ENCODE measurements at regions not wholly inside any gene's neighbourhood (a gene's known extent, or its start where the extent isn't known, plus 50 kb on each side); places are given as distances from the start of the nearest gene placed in this dataset.

GRCh38 chr6:40146902-40147301 lies 212.6 kb upstream of the MOCS1 start:
- no peak overlapping the region for H2BK20ac ChIP-seq (ENCODE audit: low read depth, low read length)
- CTCF ChIA-PET = no interaction called here
- intact Hi-C loops (cut with micrococcal nuclease) = no loop called here

More at GRCh38 chr6:40146902-40147301, 212.6 kb upstream of the MOCS1 start:
- Histone ChIP-seq H3K27ac (ENCODE audit: insufficient read depth, low read length) (no peak overlapping the region), H3K79me1 (ENCODE audit: low read depth in 1 of 2, low read length in 2 of 2) (no peaks in the 10 kb centered on the region), H4K20me1 (ENCODE audit: insufficient read depth, low read length) (no peaks in the 10 kb centered on the region), H4K5ac (ENCODE audit: low read depth, low read length) (no peak overlapping the region), H2AFZ (replicated peaks; ENCODE audit: low read length, poor library complexity) (no peak overlapping the region), H2AK5ac (ENCODE audit: low read depth, low read length) (no peak overlapping the region), H2AK9ac (replicated peaks; ENCODE audit: low read depth, low read length, poor library complexity) (no peak overlapping the region), H3K9me3 (ENCODE audit: control insufficient read depth, insufficient read depth, low read length) (no peaks in the 10 kb centered on the region), H3K9ac (ENCODE audit: low read depth, low read length) (no peak overlapping the region), H4K8ac (ENCODE audit: low read depth in 2 of 2, low read length in 2 of 2) (no peak overlapping the region), H3K56ac (ENCODE audit: extremely low read depth, insufficient read depth, low read length) (no peak overlapping the region), H3K9me1 (ENCODE audit: insufficient read depth, low read length) (no peaks in the 10 kb centered on the region), H3K4me2 (ENCODE audit: low read depth, low read length) (no peak overlapping the region), H4K91ac (ENCODE audit: insufficient read depth, low read depth, low read length) (no peak overlapping the region), H2BK120ac (ENCODE audit: low read depth, low read length) (no peak overlapping the region), H3K4ac (ENCODE audit: low read depth, low read length) (no peak overlapping the region), H3K18ac (ENCODE audit: low read depth, low read length) (no peak overlapping the region), H3K4me1 (ENCODE audit: control insufficient read depth, insufficient read depth, low read length) (no peaks in the 10 kb centered on the region), H2BK15ac (ENCODE audit: low read depth, low read length) (no peak overlapping the region), H2BK5ac (ENCODE audit: low read depth, low read length, poor library complexity, severe bottlenecking) (no peak overlapping the region), H3K36me3 (ENCODE audit: control insufficient read depth, insufficient read depth, low read length) (no peaks in the 10 kb centered on the region), H3K23ac (ENCODE audit: low read depth, low read length) (no peak overlapping the region), H3K27me3 (ENCODE audit: control insufficient read depth, insufficient read depth, low read length) (no peaks in the 10 kb centered on the region), H3K4me3 (ENCODE audit: insufficient read depth, low read depth, low read length) (no peak overlapping the region), H3K14ac (replicated peaks; ENCODE audit: low read depth, low read length) (no peak overlapping the region)
- 30% methylated on average over 2 of the region's 3 CpGs; no CpG with 5 or more reads in 1 of the 2 experiments for WGBS, 2 experiments (ENCODE audit: extremely low coverage in 2 of 2, insufficient read length in 1 of 2)
- dilution Hi-C loops (cut with HindIII; ENCODE audit: low sequenced_read_pairs, unreplicated experiment) (no loop called here), in situ Hi-C loops (cut with MboI; ENCODE audit: low sequenced_read_pairs) (no loop called here)
- BruUV-seq (replicated peaks) = no TSS peak
- TF ChIP-seq ELK1 (IDR thresholded peaks at IDR 0.05; ENCODE audit: borderline replicate concordance, low read depth, low read length) (no peak), CEBPB (IDR thresholded peaks at IDR 0.05; ENCODE audit: low read depth, low read length) (no peak), POLR2A (IDR thresholded peaks at IDR 0.05; ENCODE audit: low read depth, low read length) (no peak), CHD1 (IDR thresholded peaks at IDR 0.05; ENCODE audit: low read depth, low read length) (no peak), BHLHE40 (IDR thresholded peaks at IDR 0.05; ENCODE audit: low read depth, low read length) (no peak), MAZ (IDR thresholded peaks at IDR 0.05; ENCODE audit: borderline replicate concordance, low read depth, low read length) (no peak), RFX5 (IDR thresholded peaks at IDR 0.05; ENCODE audit: low read depth, low read length) (no peak), NFE2L2 (IDR thresholded peaks at IDR 0.05; ENCODE audit: low read depth, low read length) (no peak), FOS (IDR thresholded peaks at IDR 0.05; ENCODE audit: low read depth, low read length) (no peak), RCOR1 (IDR thresholded peaks at IDR 0.05; ENCODE audit: insufficient replicate concordance, low read length) (no peak), USF2 (IDR thresholded peaks at IDR 0.05; ENCODE audit: low read depth, low read length) (no peak), MXI1 (IDR thresholded peaks at IDR 0.05; ENCODE audit: borderline replicate concordance, low read depth, low read length) (no peak), RAD21 (IDR thresholded peaks at IDR 0.05; ENCODE audit: low read length) (no peak), MAFK (IDR thresholded peaks at IDR 0.05; ENCODE audit: low read depth, low read length) (no peak), SMC3 (IDR thresholded peaks at IDR 0.05; ENCODE audit: low read depth, low read length) (no peak), CTCF (conservative IDR thresholded peaks at IDR 0.05; ENCODE audit: low read depth, low read length) (no peak)
- POLR2A ChIA-PET (ENCODE audit: unreplicated experiment) = no interaction called here
- ATAC-seq (ENCODE audit: low read depth) (no peak), DNase-seq (no peak)

Measured in IMR-90 (cell line).